Right ventricle myocardium inferior (tissue), 1 donor: ENCODE measurements at regions not wholly inside any gene's neighbourhood (a gene's known extent, or its start where the extent isn't known, plus 50 kb on each side); places are given as distances from the start of the nearest gene placed in this dataset.
"Not testable (repeated sequence)": the region's sequence is repeated elsewhere in the genome, so short reads cannot be mapped to it uniquely, and the experiment has no call there.

ENCODE experiments used
- ATAC-seq: fragments of 200-7000 bp; cut with Tn5 transposase; one replicate; pipeline ENCODE4 v1.9.1; 2020; ENCODE audit warnings: mild to moderate bottlenecking, moderate library complexity
- DNase-seq: peaks from one replicate; pipeline ENCODE4 v3.0.0; 2021; ENCODE audit errors: missing footprints
- intact Hi-C: fragments of 100-400 bp; cut with DNase I; formaldehyde crosslinking; loops from one replicate; pipeline ENCODE4 v1.11.0; 2022
- donor health status: DM: no; HTN: yes; CAD: no; lungs with severe emphysema.

- intact Hi-C loops, result no loop called here
- no peak for DNase-seq
- no peak for ATAC-seq
These were observed 260.2 kb downstream of the CGGBP1 start for GRCh38 chr3:87798567-87798947.

GRCh38 chr3:87797872-87798566 is 260.8 kb downstream of the CGGBP1 start:
- no peak for ATAC-seq
- DNase-seq, result no peak
- intact Hi-C loops, result no loop called here

- intact Hi-C loops, result no loop called here
- ATAC-seq (no peak), DNase-seq (no peak)
These were observed 262.0 kb downstream of the CGGBP1 start for GRCh38 chr3:87796843-87797185.

GRCh38 chr3:87796137-87796842 is 262.5 kb downstream of the CGGBP1 start:
- DNase-seq, result no peak
- intact Hi-C loops, result no loop called here
- no peak for ATAC-seq

GRCh38 chr3:87795701-87796100 is 263.1 kb downstream of the CGGBP1 start:
- intact Hi-C loops, result no loop called here
- DNase-seq (no peak), ATAC-seq (no peak)

- intact Hi-C loops, result no loop called here
- no peak for ATAC-seq
These were observed 265.4 kb downstream of the CGGBP1 start for GRCh38 chr3:87793337-87793877.

GRCh38 chr3:87792534-87793336 is 266.1 kb downstream of the CGGBP1 start, which contains the start of gene HTR1F:
TSS of gene HTR1F (plus strand) at chr3:87792706.
- peak; percentile 70 for DNase-seq
- no peak for ATAC-seq
- intact Hi-C loops, result no loop called here

More at GRCh38 chr3:87793337-87793877, 265.4 kb downstream of the CGGBP1 start:
- DNase-seq, result no peak

- intact Hi-C loops, result no loop called here
- ATAC-seq, result no peak
- DNase-seq, result no peak
These were observed 266.6 kb downstream of the CGGBP1 start for GRCh38 chr3:87792198-87792533.

- intact Hi-C loops, result no loop called here
- DNase-seq (no peak), ATAC-seq (no peak)
These were observed 267.4 kb downstream of the CGGBP1 start for GRCh38 chr3:87791248-87792027.

GRCh38 chr3:87789049-87789448 is 269.8 kb downstream of the CGGBP1 start:
- intact Hi-C loops, DNase-seq, ATAC-seq: not testable (repeated sequence)

GRCh38 chr3:87788516-87788915 is 270.3 kb downstream of the CGGBP1 start:
- ATAC-seq, result no peak
- DNase-seq, result no peak

GRCh38 chr3:87780811-87781210 is 278.0 kb downstream of the CGGBP1 start:
- intact Hi-C loops, result no loop called here
- ATAC-seq (no peak), DNase-seq (no peak)

More at GRCh38 chr3:87788516-87788915, 270.3 kb downstream of the CGGBP1 start:
- intact Hi-C loops, result no loop called here

GRCh38 chr3:87778876-87779275 is 279.9 kb downstream of the CGGBP1 start:
- ATAC-seq (no peak), DNase-seq (no peak)
- intact Hi-C loops, result no loop called here

GRCh38 chr3:87771337-87772192 is 287.2 kb downstream of the CGGBP1 start:
- DNase-seq, result peak; percentile 61

GRCh38 chr3:87766721-87767120 is 292.1 kb downstream of the CGGBP1 start:
- intact Hi-C loops, result loop anchor here (10.0 kb wide), 1 partner anchor 928 kb away; no protein-coding TSS in a partner anchor
- ATAC-seq (no peak), DNase-seq (no peak)

More at GRCh38 chr3:87771337-87772192, 287.2 kb downstream of the CGGBP1 start:
- intact Hi-C loops, result no loop called here
- ATAC-seq, result no peak

GRCh38 chr3:87765256-87765655 is 293.5 kb downstream of the CGGBP1 start:
- intact Hi-C loops, result loop anchor here (10.0 kb wide), 1 partner anchor 930 kb away; no protein-coding TSS in a partner anchor
- DNase-seq (no peak), ATAC-seq (no peak)

GRCh38 chr3:87761795-87762194 is 297.0 kb downstream of the CGGBP1 start:
- no peak for ATAC-seq
- intact Hi-C loops, result loop anchor here (10.0 kb wide), 1 partner anchor 933 kb away; no protein-coding TSS in a partner anchor
- peak; percentile 55 for DNase-seq

GRCh38 chr3:87761341-87761740 is 297.5 kb downstream of the CGGBP1 start:
- intact Hi-C loops, result loop anchor here (10.0 kb wide), 1 partner anchor 933 kb away; no protein-coding TSS in a partner anchor
- no peak for ATAC-seq
- DNase-seq, result peak; percentile 49
